ENCODE measurements at regions not wholly inside any gene's neighbourhood (a gene's known extent, or its start where the extent isn't known, plus 50 kb on each side); places are given as distances from the start of the nearest gene placed in this dataset.

DNA sequence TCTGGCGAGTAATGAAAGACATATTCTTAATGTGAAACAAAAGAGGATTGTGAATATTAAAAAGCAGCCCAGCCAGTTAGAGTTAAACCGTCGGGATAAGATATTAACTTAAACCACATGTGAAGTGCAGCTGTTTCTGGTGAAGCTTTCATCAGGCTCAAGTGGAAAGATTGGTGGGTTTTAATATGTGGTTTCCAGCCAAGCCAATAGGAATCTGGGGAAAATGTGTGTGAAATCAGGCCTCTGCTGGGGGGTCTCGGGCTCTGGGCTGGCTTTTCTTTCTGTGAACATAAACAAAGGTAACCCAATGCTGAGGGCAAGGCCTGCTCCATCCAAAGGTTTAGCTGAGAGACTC lies 279.6 kb downstream of the SLC4A3 start:
- Histone ChIP-seq H3K4me3 (ENCODE audit: low read length) (no peak overlapping the region), H3K36me3 (ENCODE audit: insufficient read depth, low read length) (no peaks in the 10 kb centered on the region), H3K27me3 (ENCODE audit: control insufficient read depth in 1 of 2, insufficient read depth in 2 of 2, low read length in 2 of 2) (no peaks in the 10 kb centered on the region), H3K9me3 (ENCODE audit: control insufficient read depth in 1 of 2, insufficient read depth in 1 of 2, low read length in 2 of 2) (no peaks in the 10 kb centered on the region), H3K27ac (ENCODE audit: low read depth in 1 of 2, low read length in 2 of 2) (no peak overlapping the region), H3K4me1 (ENCODE audit: insufficient read depth, low read length) (no peaks in the 10 kb centered on the region)
- Mint-ChIP-seq H3K4me1 (ENCODE audit: low read depth) (no peaks in the 10 kb centered on the region), H3K27ac (no peak overlapping the region), H3K4me3 (no peak overlapping the region), H3K9me3 (no peaks in the 10 kb centered on the region), H3K27me3 (peaks cover 10% of the 10 kb centered on the region), H3K36me3 (ENCODE audit: low read depth) (no peaks in the 10 kb centered on the region)
- TF ChIP-seq, protein P1, sequence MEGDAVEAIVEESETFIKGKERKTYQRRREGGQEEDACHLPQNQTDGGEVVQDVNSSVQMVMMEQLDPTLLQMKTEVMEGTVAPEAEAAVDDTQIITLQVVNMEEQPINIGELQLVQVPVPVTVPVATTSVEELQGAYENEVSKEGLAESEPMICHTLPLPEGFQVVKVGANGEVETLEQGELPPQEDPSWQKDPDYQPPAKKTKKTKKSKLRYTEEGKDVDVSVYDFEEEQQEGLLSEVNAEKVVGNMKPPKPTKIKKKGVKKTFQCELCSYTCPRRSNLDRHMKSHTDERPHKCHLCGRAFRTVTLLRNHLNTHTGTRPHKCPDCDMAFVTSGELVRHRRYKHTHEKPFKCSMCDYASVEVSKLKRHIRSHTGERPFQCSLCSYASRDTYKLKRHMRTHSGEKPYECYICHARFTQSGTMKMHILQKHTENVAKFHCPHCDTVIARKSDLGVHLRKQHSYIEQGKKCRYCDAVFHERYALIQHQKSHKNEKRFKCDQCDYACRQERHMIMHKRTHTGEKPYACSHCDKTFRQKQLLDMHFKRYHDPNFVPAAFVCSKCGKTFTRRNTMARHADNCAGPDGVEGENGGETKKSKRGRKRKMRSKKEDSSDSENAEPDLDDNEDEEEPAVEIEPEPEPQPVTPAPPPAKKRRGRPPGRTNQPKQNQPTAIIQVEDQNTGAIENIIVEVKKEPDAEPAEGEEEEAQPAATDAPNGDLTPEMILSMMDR (IDR thresholded peaks at IDR 0.05), result no peak
- DNase-seq, result no peak
- intact Hi-C loops (cut with DNase I, micrococcal nuclease), result no loop called here
- CTCF ChIA-PET, result no interaction called here
- POLR2A ChIA-PET, result no interaction called here
- no peak for ATAC-seq (ENCODE audit: poor library complexity)

DNA sequence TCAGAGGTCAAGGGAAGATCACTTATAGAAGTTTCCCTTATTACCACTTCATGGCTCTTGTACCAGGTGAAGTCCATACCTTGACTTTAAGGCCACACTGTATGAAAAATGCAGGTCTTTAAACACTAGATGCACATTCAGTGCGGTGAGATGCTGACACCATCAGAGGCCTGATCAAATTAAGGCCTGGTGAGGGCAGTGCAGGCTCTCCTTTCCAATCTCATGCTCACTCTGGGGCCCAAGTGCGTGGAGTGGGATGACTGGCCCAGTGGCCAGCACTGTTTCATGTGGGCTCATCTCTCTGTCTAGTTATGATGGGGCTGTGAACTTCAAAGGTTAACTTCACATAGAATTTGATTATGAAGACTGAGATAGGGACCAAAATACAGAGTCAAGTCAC lies 281.1 kb downstream of the SLC4A3 start:
- Histone ChIP-seq H3K27ac (ENCODE audit: low read depth in 1 of 2, low read length in 2 of 2) (no peak overlapping the region), H3K27me3 (ENCODE audit: control insufficient read depth in 1 of 2, insufficient read depth in 2 of 2, low read length in 2 of 2) (no peaks in the 10 kb centered on the region), H3K4me1 (ENCODE audit: insufficient read depth, low read length) (no peaks in the 10 kb centered on the region), H3K4me3 (ENCODE audit: low read length) (no peak overlapping the region), H3K36me3 (ENCODE audit: insufficient read depth, low read length) (no peaks in the 10 kb centered on the region), H3K9me3 (ENCODE audit: control insufficient read depth in 1 of 2, insufficient read depth in 1 of 2, low read length in 2 of 2) (no peaks in the 10 kb centered on the region)
- ChIA-PET POLR2A (no interaction called here), CTCF (no interaction called here)
- H3K4me3 Mint-ChIP-seq, result no peak overlapping the region
- H3K27me3 Mint-ChIP-seq, result peaks cover 10% of the 10 kb centered on the region
- DNase-seq (no peak), ATAC-seq (ENCODE audit: poor library complexity) (no peak)
- H3K9me3 Mint-ChIP-seq, result no peaks in the 10 kb centered on the region
- no peaks in the 10 kb centered on the region for H3K4me1 Mint-ChIP-seq (ENCODE audit: low read depth)
- H3K36me3 Mint-ChIP-seq (ENCODE audit: low read depth), result no peaks in the 10 kb centered on the region
- TF ChIP-seq, protein P1 (IDR thresholded peaks at IDR 0.05), result no peak
- intact Hi-C loops (cut with DNase I, micrococcal nuclease), result no loop called here
- H3K27ac Mint-ChIP-seq, result no peak overlapping the region

DNA sequence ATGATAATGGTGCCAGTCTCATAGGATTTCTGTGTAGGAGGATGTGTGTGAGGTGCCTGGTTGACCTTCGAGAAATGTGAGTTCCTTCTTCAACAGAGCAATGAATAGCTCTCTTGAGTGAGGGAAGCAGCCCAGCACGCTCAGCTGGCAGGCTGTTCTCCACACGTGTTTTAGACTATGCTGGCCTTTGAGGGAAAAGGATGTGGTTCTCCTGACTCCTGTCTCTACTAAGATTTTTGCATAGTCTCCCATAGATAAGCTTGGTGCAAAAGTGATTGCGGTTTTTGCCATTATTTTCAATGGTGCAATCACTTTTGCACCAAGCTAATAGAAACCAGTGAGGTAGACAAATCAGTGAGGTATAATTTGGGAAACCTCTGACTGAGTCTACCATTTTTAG lies 284.1 kb downstream of the SLC4A3 start:
- TF ChIP-seq, protein P1 (IDR thresholded peaks at IDR 0.05), result no peak
- intact Hi-C loops (cut with DNase I, micrococcal nuclease), result no loop called here
- Histone ChIP-seq H3K4me3 (ENCODE audit: low read length) (no peak overlapping the region), H3K27ac (ENCODE audit: low read depth in 1 of 2, low read length in 2 of 2) (no peak overlapping the region), H3K9me3 (ENCODE audit: control insufficient read depth in 1 of 2, insufficient read depth in 1 of 2, low read length in 2 of 2) (no peaks in the 10 kb centered on the region), H3K4me1 (ENCODE audit: insufficient read depth, low read length) (no peaks in the 10 kb centered on the region), H3K27me3 (ENCODE audit: control insufficient read depth in 1 of 2, insufficient read depth in 2 of 2, low read length in 2 of 2) (no peaks in the 10 kb centered on the region), H3K36me3 (ENCODE audit: insufficient read depth, low read length) (no peaks in the 10 kb centered on the region)
- no peak for DNase-seq
- Mint-ChIP-seq H3K27ac (no peak overlapping the region), H3K9me3 (no peaks in the 10 kb centered on the region), H3K4me1 (ENCODE audit: low read depth) (no peaks in the 10 kb centered on the region), H3K27me3 (no peaks in the 10 kb centered on the region), H3K36me3 (ENCODE audit: low read depth) (no peaks in the 10 kb centered on the region), H3K4me3 (no peak overlapping the region)
- CTCF ChIA-PET, result no interaction called here
- no peak for ATAC-seq (ENCODE audit: poor library complexity)
- POLR2A ChIA-PET, result no interaction called here
